GM19324 (cell line): ENCODE measurements at regions not wholly inside any gene's neighbourhood (a gene's known extent, or its start where the extent isn't known, plus 50 kb on each side); places are given as distances from the start of the nearest gene placed in this dataset.

Experiments
- ATAC-seq: cut with Tn5 transposase; IDR thresholded peaks from one replicate; pipeline ENCODE4 v1.9.1; 2021; ENCODE audit warnings: mild to moderate bottlenecking, moderate library complexity; ENCODE audit not compliant: unreplicated experiment, low FRiP score

- no peak for ATAC-seq
These were observed 1257.4 kb upstream of the ZEB2 start for GRCh38 chr2:145777297-145777696.

- no peak for ATAC-seq
These were observed 1255.7 kb upstream of the ZEB2 start for GRCh38 chr2:145775591-145775990.

GRCh38 chr2:145771525-145771924 lies 1251.6 kb upstream of the ZEB2 start:
- ATAC-seq, result peak; percentile 94

GRCh38 chr2:145769011-145769716 lies 1249.2 kb upstream of the ZEB2 start:
- no peak for ATAC-seq

GRCh38 chr2:145765874-145766273 lies 1246.0 kb upstream of the ZEB2 start:
- no peak for ATAC-seq

GRCh38 chr2:145764631-145765030 lies 1244.7 kb upstream of the ZEB2 start:
- ATAC-seq, result no peak

GRCh38 chr2:145760781-145761649 lies 1241.1 kb upstream of the ZEB2 start:
- no peak for ATAC-seq

- no peak for ATAC-seq
These were observed 1239.5 kb upstream of the ZEB2 start for GRCh38 chr2:145759228-145759915.

- no peak for ATAC-seq
These were observed 1237.8 kb upstream of the ZEB2 start for GRCh38 chr2:145757503-145758246.

GRCh38 chr2:145755019-145755837 lies 1235.3 kb upstream of the ZEB2 start:
- ATAC-seq, result no peak

GRCh38 chr2:145753966-145754365 lies 1234.0 kb upstream of the ZEB2 start:
- no peak for ATAC-seq

GRCh38 chr2:145753041-145753608 lies 1233.2 kb upstream of the ZEB2 start:
- ATAC-seq, result no peak

- peak; percentile 5 for ATAC-seq
These were observed 1232.3 kb upstream of the ZEB2 start for GRCh38 chr2:145752091-145752806.

GRCh38 chr2:145751629-145752028 lies 1231.7 kb upstream of the ZEB2 start:
- peak; percentile 76 for ATAC-seq

- peak; percentile 14 for ATAC-seq
These were observed 1231.2 kb upstream of the ZEB2 start for GRCh38 chr2:145751155-145751554.

GRCh38 chr2:145750612-145751011 lies 1230.7 kb upstream of the ZEB2 start:
- ATAC-seq, result no peak

GRCh38 chr2:145750144-145750543 lies 1230.2 kb upstream of the ZEB2 start:
- ATAC-seq, result no peak

GRCh38 chr2:145749556-145749955 lies 1229.6 kb upstream of the ZEB2 start:
- ATAC-seq, result no peak

- peak; percentile 29 for ATAC-seq
These were observed 1229.0 kb upstream of the ZEB2 start for GRCh38 chr2:145748927-145749326.
